Caco-2 (cell line): ENCODE measurements at regions not wholly inside any gene's neighbourhood (a gene's known extent, or its start where the extent isn't known, plus 50 kb on each side); places are given as distances from the start of the nearest gene placed in this dataset.
"Not testable (repeated sequence)": the region's sequence is repeated elsewhere in the genome, so short reads cannot be mapped to it uniquely, and the experiment has no call there.

Experiments
- BruUV-seq: library from RNA; stranded (reverse); fragments of 400-500 nt; replicated peaks from 2 replicates; lab custom pipeline; 2021; lab: Mats Ljungman, UMichigan
- CTCF ChIA-PET: fragments of 300-600 bp; sonication (Branson Sonifier 250); formaldehyde crosslinking; loops from one replicate; lab custom pipeline; 2022; ENCODE audit warnings: antibody characterized with exemption; lab: Charles Lee
- POLR2A ChIA-PET: fragments of 300-600 bp; sonication (Branson Sonifier 250); formaldehyde crosslinking; loops from one replicate; lab custom pipeline; 2022; ENCODE audit warnings: antibody characterized with exemption; lab: Charles Lee
- DNase-seq, 2 experiments: peaks; one replicate each; pipeline versions ENCODE4 v3.0.0 to v3.0.0-alpha.2; 2020 to 2022
- H3K27me3 ChIP-seq: replicated peaks from 2 replicates; pipeline ENCODE4 v1.6.0; 2011; ENCODE audit warnings: low read length; ENCODE audit not compliant: control insufficient read depth, insufficient read depth
- H3K36me3 ChIP-seq: 2 replicates; pipeline ENCODE4 v1.5.1; 2011; ENCODE audit warnings: low read length; ENCODE audit not compliant: control insufficient read depth, insufficient read depth
- H3K4me1 ChIP-seq: fragments of 250-450 bp; sonication (Bioruptor Pico); 2 replicates; pipeline ENCODE4 v1.5.1; 2020; ENCODE audit warnings: mild to moderate bottlenecking
- H3K4me3 ChIP-seq: 2 replicates; pipeline ENCODE4 v1.5.1; 2011; ENCODE audit warnings: low read depth, mild to moderate bottlenecking, control low read depth, low read length
- H3K9me3 ChIP-seq: fragments of 250-450 bp; sonication (Bioruptor Pico); 2 replicates; pipeline ENCODE4 v1.5.1; 2020; ENCODE audit warnings: mild to moderate bottlenecking, moderate library complexity
- H3K27ac Mint-ChIP-seq: one replicate; pipeline ENCODE4 v1.8.0; 2022; ENCODE audit warnings: mixed read lengths; ENCODE audit not compliant: unreplicated experiment
- H3K27me3 Mint-ChIP-seq: one replicate; pipeline ENCODE4 v1.8.0; 2022; ENCODE audit warnings: mixed read lengths; ENCODE audit not compliant: insufficient read depth, unreplicated experiment
- H3K36me3 Mint-ChIP-seq: one replicate; pipeline ENCODE4 v1.8.0; 2022; ENCODE audit warnings: mild to moderate bottlenecking, mixed read lengths; ENCODE audit not compliant: insufficient read depth, unreplicated experiment
- H3K4me1 Mint-ChIP-seq: one replicate; pipeline ENCODE4 v1.8.0; 2022; ENCODE audit warnings: low read depth, mixed read lengths; ENCODE audit not compliant: unreplicated experiment
- H3K4me3 Mint-ChIP-seq: one replicate; pipeline ENCODE4 v1.8.0; 2022; ENCODE audit warnings: mild to moderate bottlenecking, moderate library complexity, mixed read lengths; ENCODE audit not compliant: unreplicated experiment
- H3K9me3 Mint-ChIP-seq: one replicate; pipeline ENCODE4 v1.8.0; 2022; ENCODE audit warnings: mixed read lengths; ENCODE audit not compliant: unreplicated experiment
- CTCF ChIP-seq, 2 experiments: fragments of 200-600 bp in 1 of 2; IDR thresholded peaks; 1 replicate in 1 of 2; 2 replicates in 1 of 2; pipeline versions ENCODE4 v1.5.1 to v1.8.0; 2011 to 2022; ENCODE audit warnings: antibody characterized with exemption in 1 of 2, control low read depth in 1 of 2, inconsistent platforms in 1 of 2, low read depth in 1 of 2, low read length in 1 of 2, mild to moderate bottlenecking in 1 of 2, moderate library complexity in 1 of 2; ENCODE audit not compliant: insufficient read depth in 1 of 2, severe bottlenecking in 1 of 2, unreplicated experiment in 1 of 2
- intact Hi-C: fragments of 100-400 bp; cut with micrococcal nuclease; formaldehyde crosslinking; loops from one replicate; pipeline ENCODE4 v1.10.0; 2022; ENCODE audit not compliant: unreplicated experiment

GRCh38 chr18:76613755-76614120 lies 118.7 kb upstream of the ZNF516 start:
- DNase-seq = no peak
- ChIA-PET CTCF (no interaction called here), POLR2A (no interaction called here)
- intact Hi-C loops = no loop called here
- Mint-ChIP-seq H3K4me1 (no peaks in the 10 kb centered on the region), H3K36me3 (no peaks in the 10 kb centered on the region), H3K9me3 (no peaks in the 10 kb centered on the region), H3K27me3 (no peaks in the 10 kb centered on the region), H3K27ac (no peak overlapping the region), H3K4me3 (no peak overlapping the region)
- Histone ChIP-seq H3K27me3 (no peaks in the 10 kb centered on the region), H3K4me1 (no peaks in the 10 kb centered on the region), H3K4me3 (no peak overlapping the region), H3K9me3 (no peaks in the 10 kb centered on the region), H3K36me3 (no peaks in the 10 kb centered on the region)
- no TSS peak for BruUV-seq
- no peak for TF ChIP-seq CTCF (IDR thresholded peaks at IDR 0.05; ENCODE audit: insufficient read depth in 1 of 2, low read depth in 1 of 2, low read length in 1 of 2, severe bottlenecking in 1 of 2, unreplicated experiment in 1 of 2)

- no peaks in the 10 kb centered on the region for H3K9me3 ChIP-seq
- no peaks in the 10 kb centered on the region for H3K36me3 ChIP-seq
- no peaks in the 10 kb centered on the region for H3K27me3 ChIP-seq
- intact Hi-C loops = no loop called here
- DNase-seq = no peak
- CTCF ChIA-PET = no interaction called here
- H3K4me1 Mint-ChIP-seq = no peaks in the 10 kb centered on the region
- no peak overlapping the region for H3K4me3 Mint-ChIP-seq
- no TSS peak for BruUV-seq
- H3K27me3 Mint-ChIP-seq = no peaks in the 10 kb centered on the region
- no peak overlapping the region for H3K4me3 ChIP-seq
- H3K4me1 ChIP-seq = no peaks in the 10 kb centered on the region
- H3K36me3 Mint-ChIP-seq = no peaks in the 10 kb centered on the region
- H3K27ac Mint-ChIP-seq = no peak overlapping the region
- no peak for TF ChIP-seq CTCF (IDR thresholded peaks at IDR 0.05; ENCODE audit: insufficient read depth in 1 of 2, low read depth in 1 of 2, low read length in 1 of 2, severe bottlenecking in 1 of 2, unreplicated experiment in 1 of 2)
- POLR2A ChIA-PET = no interaction called here
- no peaks in the 10 kb centered on the region for H3K9me3 Mint-ChIP-seq
Observed at GRCh38 chr18:76613053-76613754, 118.2 kb upstream of the ZNF516 start.

GRCh38 chr18:76611750-76612045 lies 116.7 kb upstream of the ZNF516 start:
- H3K36me3 Mint-ChIP-seq, H3K4me1 ChIP-seq, H3K4me3 ChIP-seq, CTCF ChIA-PET, H3K27ac Mint-ChIP-seq, POLR2A ChIA-PET, H3K9me3 Mint-ChIP-seq, H3K27me3 Mint-ChIP-seq, DNase-seq, H3K4me1 Mint-ChIP-seq, BruUV-seq, H3K9me3 ChIP-seq, intact Hi-C loops, H3K36me3 ChIP-seq, H3K4me3 Mint-ChIP-seq, H3K27me3 ChIP-seq: not testable (repeated sequence)
